HuH-7.5 (cell line): ENCODE measurements at regions not wholly inside any gene's neighbourhood (a gene's known extent, or its start where the extent isn't known, plus 50 kb on each side); places are given as distances from the start of the nearest gene placed in this dataset.
A peak's percentile ranks its signal among the peaks of the same experiment; 100 is the strongest.
"Not testable (repeated sequence)": the region's sequence is repeated elsewhere in the genome, so short reads cannot be mapped to it uniquely, and the experiment has no call there.

ENCODE experiments used
- DNase-seq: peaks from one replicate; pipeline ENCODE4 v3.0.0; 2011; ENCODE audit warnings: low spot score

DNA sequence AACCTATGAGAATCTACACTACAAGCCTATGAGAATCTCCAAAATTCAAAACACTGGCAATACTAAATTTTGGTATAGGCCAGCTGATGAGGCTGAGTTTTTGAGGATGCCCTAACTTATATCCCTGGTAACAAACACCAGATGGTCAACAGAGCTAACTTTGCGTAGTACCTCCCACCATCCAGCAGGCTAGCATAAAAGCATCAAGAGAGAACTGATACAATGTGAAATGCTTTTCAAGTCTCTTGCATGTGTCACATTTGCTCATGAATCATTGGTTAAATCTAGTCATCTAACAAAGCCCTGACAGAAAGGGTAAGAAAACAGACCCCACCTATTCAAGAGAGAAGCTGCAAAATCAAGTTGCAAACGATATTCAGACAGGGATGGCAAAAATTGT lies 1609.7 kb upstream of the CDH9 start:
- peak; percentile 2 for DNase-seq

DNA sequence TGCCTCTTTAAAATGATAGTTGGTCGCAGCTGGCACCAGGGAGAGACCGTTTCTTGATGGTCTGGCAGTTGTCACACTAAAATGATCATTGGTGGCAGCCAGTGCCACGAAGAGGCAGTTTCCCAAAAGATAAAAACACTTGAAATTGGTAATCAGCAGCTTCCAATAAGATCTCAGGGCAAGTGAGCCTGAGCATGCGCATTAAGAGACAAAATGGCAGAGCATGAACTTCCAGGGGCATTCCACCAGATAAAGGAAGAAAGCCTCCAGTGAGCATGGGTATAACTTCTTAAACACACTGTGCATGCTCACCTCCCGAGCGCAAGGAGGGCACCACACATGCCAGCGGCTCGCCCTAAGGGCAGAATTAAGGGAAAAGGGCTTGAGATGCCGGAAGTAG lies 1594.2 kb upstream of the CDH9 start:
- DNase-seq: no peak

DNA sequence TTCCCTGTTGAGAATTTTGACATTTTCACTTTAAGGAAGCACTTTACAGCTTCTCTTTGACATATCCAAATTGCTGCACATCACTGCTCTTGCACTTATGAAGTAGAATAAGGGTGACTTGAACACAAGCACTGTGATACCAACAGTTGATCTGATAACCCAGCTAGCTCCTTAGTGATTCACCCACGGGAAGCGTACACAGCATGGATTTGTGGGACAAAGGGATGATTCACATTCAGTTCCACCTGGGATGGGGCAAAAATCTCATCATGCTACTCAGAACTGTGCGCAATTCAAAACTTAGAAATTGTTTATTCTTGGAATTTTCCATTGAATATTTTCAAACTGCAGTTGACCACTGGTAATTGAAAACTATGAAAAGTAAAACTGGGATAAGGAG lies 1565.5 kb upstream of the CDH9 start:
- DNase-seq: no peak

DNA sequence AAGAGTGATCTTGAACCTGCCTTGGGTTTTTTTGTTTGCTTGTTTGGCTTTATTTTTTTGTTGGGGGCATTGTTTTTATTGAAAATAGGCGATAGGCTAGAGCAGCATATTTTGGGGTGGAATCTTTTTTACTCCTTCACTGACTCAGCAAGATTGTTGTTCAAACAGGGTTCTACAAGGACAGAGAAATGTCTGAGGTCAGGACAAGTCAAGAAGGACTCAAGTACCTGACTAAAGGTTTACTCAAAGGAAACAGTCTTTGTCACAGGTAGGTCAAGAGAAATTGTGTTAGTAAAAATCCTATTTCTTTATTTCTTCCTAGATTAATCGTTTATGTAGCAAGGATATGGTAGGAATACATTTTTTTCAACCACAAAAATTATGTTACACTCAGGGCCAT lies 1564.0 kb upstream of the CDH9 start:
- DNase-seq: no peak

DNA sequence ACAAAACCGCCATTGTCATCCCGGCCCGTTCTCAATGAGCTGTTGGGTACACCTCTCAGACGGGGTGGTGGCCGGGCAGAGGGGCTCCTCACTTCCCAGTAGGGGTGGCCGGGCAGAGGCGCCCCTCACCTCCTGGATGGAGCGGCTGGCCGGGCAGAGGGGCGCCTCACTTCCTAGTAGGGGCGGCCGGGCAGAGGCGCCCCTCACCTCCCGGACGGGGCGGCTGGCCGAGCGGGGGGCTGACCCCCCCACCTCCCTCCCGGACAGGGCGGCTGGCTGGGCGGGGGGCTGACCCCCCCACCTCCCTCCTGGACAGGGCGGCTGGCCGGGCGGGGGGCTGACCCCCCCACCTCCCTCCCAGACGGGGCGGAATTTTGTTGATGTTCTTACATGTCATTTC lies 1558.3 kb upstream of the CDH9 start:
- not testable (repeated sequence) for DNase-seq

DNA sequence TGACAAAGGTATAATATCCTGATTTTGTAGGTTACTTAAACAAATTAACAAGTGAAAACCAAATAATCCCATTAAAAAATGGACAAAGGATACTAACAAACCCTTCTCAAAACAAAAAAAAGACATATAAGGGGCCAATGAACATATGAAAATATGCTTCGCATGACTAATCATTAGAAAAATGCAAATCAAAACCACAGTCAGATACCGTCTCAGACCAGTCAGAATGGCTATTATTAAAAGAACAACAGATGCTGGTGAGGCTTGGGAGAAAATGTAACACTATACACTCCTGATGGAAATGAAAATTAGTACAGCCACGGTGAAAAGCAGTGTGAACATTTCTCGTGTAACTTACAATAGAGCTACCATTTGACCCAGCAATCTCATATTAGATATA lies 1542.2 kb upstream of the CDH9 start:
- no peak for DNase-seq

DNA sequence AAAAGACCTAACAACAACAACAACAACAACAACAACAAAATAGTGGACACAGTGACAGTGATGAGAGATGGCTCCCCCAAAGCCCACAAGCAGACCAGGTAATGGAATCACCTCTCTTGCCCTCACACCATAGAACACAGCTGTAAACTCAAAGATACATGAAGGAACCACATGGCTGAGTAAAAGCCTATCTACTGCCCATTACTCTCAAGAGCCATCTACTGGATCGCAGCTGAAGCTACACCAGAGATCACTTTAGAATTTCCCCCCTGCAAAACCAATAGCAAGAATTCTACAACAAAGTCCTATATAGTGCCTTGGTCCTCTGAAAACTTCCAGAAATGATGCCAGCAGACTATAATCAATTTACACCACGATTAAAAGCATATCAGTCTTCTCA lies 1537.6 kb upstream of the CDH9 start:
- DNase-seq: peak; percentile 3

DNA sequence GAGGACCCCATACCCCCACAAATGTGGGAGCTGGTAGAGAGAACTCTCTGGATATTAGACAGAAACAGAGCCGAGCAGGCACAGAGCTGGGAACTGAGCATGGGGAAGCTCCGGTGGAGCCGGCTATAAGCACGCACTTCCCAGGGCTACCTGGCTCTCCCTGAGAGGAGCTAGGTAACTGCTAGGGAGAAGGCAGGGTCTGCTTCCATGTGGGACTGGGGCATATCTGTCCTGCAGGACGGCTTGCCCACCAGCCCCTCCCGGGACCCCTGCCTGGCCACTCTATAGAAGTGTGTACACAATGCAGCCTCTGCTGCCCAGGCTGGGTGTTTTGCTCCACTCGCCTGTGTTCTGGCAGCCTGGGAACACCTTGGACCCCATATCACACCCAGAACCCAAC lies 1537.0 kb upstream of the CDH9 start:
- DNase-seq: no peak

DNA sequence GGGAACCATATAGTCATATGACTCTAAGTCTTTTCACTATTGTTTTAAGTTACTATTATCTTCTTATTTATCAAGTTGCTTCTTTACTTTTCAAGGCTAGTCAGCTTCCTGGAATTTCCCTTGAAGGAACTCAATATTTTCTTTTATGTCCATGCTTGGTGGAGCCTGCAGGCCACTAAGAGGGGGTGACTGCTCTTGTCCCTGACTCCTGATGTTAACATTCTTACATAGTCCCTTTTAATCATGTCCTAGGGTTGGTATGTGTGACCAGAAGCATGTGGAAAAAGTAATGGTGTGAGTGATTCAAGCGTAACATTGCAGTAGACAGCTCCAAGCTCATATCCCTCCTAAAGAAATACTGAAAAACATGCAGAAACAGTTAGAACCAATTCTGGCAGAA lies 1536.2 kb upstream of the CDH9 start:
- DNase-seq: no peak

DNA sequence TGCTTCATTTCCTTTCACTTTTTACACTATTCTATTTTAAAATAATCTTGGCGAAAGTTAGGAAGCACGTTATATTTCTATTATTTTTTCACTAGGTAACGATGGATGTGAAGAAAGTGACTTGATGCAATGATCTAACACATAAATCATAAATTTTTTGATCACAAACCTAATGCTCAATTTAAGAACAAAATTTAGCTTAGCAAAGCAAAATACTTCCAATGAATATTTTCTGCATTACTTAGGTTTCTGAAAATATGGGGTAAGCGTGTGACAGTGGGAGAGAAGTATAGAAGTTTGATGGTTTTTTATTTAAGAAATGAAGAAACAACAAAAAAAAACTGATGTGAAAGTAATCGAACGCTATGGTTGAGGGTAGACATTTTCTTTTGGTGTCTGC lies 1528.7 kb upstream of the CDH9 start:
- no peak for DNase-seq

DNA sequence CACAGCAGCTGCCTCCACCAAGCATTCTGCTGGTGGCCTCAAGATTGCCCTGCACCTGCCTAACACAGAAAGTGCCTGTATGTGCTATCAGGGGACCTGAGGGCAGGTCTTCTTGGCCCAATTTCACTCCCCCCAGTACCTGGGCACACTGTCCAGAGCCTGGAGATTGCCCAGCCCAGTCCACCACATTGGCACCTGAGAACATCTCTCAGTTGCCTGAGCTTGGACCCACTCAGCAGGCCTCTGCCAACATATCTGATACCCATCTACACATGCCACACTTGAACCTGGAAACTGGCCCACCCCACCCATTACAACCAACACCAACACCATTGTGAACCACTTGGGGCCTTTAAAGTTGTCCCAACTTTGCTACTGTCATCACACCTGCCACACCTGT lies 1523.1 kb upstream of the CDH9 start:
- no peak for DNase-seq

DNA sequence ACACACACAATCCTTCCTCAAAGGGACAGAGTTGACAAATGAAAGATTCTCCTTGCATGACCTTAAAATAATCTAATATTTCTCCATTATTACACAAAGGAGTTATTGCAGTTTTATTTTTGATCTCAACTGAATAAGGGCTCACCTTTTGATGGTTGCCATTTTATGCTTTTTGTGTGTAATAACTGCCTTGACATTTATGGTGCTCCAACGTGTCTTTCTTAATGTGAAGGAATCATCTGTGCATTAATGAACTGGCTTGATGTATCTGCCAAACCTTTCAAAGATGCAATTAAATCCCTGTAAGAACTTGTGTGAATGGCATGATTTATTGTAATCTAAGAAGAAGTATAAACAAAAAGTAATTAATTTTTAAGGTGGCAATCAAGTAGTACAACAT lies 1519.8 kb upstream of the CDH9 start:
- DNase-seq: no peak

DNA sequence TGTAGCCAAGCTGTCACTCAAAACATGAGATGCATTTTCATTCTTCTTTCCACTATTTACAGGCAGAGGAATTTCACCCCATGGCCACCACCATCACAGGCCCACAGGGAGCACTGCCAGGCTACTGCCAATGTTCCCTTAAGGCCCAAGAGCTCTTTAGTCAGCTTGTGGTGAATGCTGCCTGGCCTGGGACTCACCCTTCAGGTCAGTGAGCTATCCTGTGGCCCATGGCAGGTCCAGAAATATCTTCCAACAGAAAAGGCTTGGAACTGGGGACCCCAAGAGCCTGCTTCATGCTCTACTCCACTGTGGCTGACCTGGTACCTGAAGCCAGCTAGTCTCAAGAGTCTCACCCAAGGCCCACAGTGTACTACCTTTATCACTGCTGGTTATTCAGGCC lies 1518.7 kb upstream of the CDH9 start:
- DNase-seq: no peak

DNA sequence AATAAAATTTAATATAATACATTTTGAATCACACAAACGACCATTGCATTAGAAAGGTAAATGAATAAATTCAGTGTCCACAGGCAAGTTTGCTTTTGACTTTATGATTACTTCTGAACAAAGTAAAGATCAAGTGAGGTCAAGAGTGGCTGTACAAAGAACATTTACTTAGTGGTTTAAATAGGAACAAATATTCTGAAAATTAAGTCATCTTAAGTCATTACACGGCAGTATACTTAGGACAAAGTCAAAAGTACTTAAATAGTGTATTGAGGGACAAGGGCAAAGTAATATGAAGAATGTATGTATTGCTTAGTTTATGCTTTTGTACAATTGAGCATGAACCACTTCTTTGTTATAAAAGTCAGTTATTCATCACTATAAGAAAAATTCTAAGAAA lies 1511.2 kb upstream of the CDH9 start:
- DNase-seq: no peak

DNA sequence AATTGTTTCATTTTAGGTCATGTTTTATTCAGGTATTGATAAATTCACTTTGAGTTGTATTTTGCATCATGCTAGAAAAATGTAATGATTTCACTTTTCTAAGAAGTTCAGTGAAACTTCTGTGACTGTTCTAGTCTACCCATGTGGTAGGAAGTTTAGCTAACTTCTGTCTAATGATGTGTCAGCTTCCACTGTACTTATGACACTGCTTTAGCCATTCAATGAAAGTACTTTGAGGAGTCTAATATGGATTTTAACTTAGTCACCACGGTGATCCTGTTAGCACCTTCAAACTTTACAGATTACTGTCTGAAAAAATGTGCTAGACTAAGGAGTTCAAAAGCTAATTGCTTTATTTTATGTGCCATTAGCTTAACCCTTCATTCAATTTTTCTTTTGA lies 1510.5 kb upstream of the CDH9 start:
- no peak for DNase-seq

DNA sequence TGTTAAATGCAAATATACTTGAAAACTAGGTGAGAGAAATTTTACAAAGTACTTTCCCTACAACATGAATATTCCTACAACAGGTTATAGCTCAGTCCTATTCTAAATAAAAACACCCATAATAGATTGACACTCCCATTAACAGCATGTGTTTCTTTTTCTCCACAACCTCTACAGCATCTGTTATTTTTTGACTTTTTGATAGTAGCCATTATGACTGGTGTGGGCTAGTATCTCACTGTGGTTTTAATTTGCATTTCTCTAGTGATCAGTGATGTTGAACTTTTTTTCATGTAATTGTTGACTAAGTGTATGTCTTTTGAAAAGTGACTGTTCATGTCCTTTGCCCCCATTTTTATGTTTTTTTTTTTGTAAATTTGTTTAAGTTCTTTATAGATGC lies 1506.1 kb upstream of the CDH9 start:
- DNase-seq: no peak

DNA sequence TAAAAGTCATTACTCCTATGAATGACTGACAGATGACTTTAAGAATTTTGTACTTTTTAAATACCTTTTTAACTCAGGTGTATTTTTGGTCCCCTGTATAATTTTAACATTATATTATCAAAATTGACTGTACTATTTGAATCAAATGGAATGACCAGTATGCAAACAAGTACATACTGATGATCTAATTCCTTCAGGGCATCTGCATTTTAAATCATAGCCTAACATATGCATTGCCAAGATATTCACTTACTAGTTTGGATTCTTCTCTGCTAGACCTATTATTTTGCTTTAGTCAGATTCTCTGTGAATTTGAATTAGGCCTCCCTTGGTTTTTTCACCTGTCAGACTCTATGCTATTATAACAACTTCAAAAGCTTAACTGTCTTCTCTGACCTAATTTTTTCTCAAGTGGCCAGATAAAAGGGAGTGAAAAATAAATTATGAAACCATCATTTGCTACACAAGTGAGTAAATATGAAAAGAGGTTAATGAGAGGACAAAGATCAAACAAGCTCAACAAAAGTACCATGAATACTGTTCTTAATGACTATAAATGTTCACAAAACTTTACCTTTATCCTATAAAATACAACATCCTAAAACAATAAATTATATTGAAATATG lies 1505.2 kb upstream of the CDH9 start:
- DNase-seq: no peak

DNA sequence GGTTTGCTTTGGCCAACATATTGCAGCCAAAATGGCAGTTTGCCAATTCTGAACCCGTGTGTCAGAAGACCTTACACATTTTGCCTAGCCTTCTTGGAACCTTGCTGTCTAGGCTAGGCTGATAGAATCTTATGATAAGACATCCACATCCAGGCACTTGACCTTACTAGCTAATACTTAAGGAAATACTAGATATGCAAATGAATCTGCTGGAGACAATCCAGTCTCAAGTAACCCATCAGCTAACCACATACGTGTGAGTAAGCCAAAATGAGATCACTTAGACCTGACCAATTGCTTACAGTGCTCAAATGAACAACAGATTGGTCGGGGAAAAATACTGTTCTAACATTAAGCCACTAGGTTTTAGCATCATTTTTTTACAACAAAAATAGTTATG lies 1504.6 kb upstream of the CDH9 start:
- DNase-seq: no peak

DNA sequence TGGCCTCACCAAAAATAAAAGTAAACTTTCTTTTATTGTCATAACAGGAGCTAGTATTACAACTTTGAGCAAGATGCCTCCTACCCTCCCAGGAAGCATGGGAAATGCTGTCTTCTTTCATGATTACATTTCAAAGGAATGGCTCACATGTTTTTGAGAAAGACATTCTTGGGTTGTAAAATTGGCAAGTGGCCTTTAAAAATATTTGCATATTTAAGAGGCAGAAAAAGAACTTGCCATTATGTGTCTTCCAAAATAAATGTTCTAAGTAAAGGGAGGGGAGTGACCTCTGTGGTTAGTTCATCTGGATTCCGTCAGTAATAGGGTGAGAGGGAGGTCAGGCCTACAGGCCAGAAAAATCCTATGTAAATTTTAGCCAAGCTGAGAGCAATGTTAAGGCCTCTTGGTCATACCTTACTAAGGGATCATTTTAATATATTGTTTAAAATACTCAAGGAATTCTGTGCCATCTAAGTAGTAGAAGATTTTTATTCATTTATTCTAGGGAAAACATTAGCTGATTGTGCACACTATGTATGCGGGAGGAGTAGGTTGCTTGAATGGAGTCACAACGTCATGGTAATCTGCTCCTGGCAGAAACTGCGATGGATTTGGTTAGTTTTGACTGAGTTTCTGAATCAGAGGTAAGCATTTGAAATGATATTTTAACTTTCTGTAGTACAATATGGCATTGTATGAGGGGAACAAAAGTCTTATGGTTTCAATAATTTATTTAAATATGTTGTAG lies 1485.7 kb upstream of the CDH9 start:
- DNase-seq: no peak

DNA sequence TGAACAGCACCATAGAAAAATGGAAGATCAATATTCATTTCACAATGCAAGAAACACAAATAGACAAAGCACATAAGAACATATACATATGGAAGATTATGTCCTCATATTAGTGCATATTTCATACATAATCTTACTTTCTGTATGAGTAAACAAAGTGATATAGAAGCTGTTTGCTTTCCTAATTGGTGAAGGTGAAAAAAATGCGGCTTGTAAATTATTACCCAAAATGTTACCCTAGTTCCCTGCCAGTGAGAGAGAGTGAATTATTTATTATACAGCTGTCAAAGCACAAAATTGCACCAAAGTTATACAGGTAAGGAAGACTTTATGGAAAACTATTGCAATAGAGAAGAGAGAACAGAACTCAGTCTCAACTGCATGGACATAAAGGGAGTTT lies 1485.0 kb upstream of the CDH9 start:
- DNase-seq: no peak

DNA sequence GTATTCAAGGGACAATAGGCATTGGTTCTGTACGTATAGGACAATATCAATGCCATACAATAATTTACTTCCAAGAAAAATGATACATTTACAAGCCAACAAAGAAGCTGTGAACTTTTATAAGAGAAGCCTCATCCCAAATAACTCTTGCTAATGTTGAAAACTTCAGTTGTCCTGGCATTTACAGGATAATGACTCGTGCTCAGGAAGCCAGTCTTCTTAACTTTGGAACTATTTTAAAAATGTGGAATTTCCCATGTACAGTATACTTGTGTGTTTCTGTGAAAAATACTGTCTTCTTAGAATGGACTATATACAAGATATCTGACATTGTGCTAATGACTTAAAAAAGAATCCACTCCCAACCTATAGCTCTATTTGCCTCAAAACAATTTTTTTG lies 1479.3 kb upstream of the CDH9 start:
- no peak for DNase-seq

DNA sequence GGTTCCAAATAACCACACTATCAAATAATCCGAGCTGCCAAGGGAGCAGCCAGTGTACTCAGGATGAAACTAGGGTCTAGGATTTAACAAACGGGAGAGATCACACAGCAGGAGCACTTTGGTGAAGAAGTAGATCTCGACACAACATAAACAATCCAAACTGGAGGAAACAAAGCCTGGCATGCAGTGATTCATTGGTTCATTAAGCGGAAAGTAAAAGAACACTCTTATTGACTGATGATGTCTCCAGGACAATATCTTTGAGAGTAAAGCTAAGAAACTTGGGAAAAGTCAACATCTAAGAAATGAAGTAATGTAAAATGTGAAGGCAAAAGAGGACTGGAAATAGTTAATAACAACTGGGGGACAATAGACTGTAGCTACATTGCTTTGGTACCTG lies 1478.3 kb upstream of the CDH9 start:
- DNase-seq: no peak

DNA sequence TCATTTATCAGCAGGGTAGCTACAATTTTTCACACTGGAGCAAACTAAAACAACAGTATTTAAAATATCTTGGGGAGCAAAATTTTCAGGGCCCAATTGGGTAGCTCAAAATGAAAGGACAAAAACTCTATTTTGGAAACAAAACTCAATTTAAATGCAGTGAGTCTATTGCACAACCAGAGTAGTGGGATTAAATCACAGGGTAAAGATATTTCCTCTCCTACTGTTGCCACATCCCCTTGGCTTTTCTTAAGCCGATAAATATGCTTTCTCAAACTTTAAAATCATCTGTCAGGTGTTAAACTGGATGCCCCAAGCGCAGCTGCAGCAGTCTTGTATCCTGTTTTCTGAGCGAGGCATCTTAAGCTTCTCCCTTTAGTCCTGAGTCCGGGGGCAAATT lies 1474.3 kb upstream of the CDH9 start:
- DNase-seq: no peak

DNA sequence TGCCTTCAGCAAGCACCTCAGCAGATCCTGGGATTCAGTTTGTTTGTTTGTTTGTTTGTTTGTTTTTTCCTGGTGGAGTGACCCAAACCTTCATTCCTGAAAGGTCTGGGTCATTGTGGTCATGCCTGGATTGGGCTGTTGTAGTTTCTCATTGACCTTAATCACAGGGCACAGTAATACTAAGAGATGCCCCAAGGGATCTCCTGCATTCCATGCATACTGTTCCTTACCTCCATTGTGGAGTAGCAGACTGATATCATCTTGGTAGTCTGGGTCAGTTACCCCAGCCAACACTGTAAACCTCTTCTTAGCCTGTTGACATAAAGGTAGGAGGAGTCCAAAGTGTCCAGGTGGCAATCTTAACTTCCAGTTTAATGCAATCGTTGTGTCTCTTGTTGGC lies 1466.7 kb upstream of the CDH9 start:
- no peak for DNase-seq
